H1 (cell line): ENCODE measurements at regions not wholly inside any gene's neighbourhood (a gene's known extent, or its start where the extent isn't known, plus 50 kb on each side); places are given as distances from the start of the nearest gene placed in this dataset.

ENCODE experiments used
- CTCF ChIA-PET: fragments of 300-600 bp; sonication (Branson Sonifier 250); formaldehyde crosslinking; loops from one replicate; lab custom pipeline; 2021; ENCODE audit not compliant: partially characterized antibody; lab: Charles Lee
- POLR2A ChIA-PET: fragments of 300-600 bp; sonication (Branson Sonifier 250); formaldehyde crosslinking; loops from one replicate; lab custom pipeline; 2021; ENCODE audit warnings: inconsistent platforms; ENCODE audit not compliant: partially characterized antibody; lab: Charles Lee
- DNase-seq, 2 experiments: peaks; one replicate each; pipeline versions ENCODE4 v3.0.0 to v3.0.0-alpha.2; 2010 to 2022; ENCODE audit warnings: low spot score in 2 of 2, low read depth in 1 of 2, mixed read lengths in 1 of 2
- FAIRE-seq: peaks from 2 replicates; lab custom pipeline; 2011; peaks lifted over from hg19 to GRCh38; lab: Jason Lieb, UNC
- H2AFZ ChIP-seq: 2 replicates; pipeline ENCODE4 v1.8.1; 2012; ENCODE audit warnings: low read length, inconsistent platforms
- H2AK5ac ChIP-seq: 2 replicates; pipeline ENCODE4 v1.6.1; 2013; ENCODE audit warnings: low read depth, low read length
- H2BK120ac ChIP-seq: replicated peaks from 2 replicates; pipeline ENCODE3; 2013; ENCODE audit warnings: low read depth, low read length, inconsistent platforms
- H2BK12ac ChIP-seq: 2 replicates; pipeline ENCODE4 v1.6.1; 2013; ENCODE audit warnings: low read depth, low read length
- H2BK15ac ChIP-seq: 2 replicates; pipeline ENCODE4 v1.6.1; 2013; ENCODE audit warnings: low read length
- H2BK20ac ChIP-seq: 2 replicates; pipeline ENCODE4 v1.6.1; 2013; ENCODE audit warnings: low read length
- H2BK5ac ChIP-seq: 2 replicates; pipeline ENCODE4 v1.6.1; 2013; ENCODE audit warnings: low read depth, low read length
- H3K14ac ChIP-seq: 2 replicates; pipeline ENCODE4 v1.6.1; 2013; ENCODE audit warnings: inconsistent platforms; ENCODE audit not compliant: insufficient read length
- H3K18ac ChIP-seq: 2 replicates; pipeline ENCODE4 v1.6.1; 2013; ENCODE audit warnings: low read length; ENCODE audit errors: extremely low read depth
- H3K23ac ChIP-seq: 2 replicates; pipeline ENCODE4 v1.6.1; 2013; ENCODE audit warnings: inconsistent platforms; ENCODE audit not compliant: insufficient read length
- H3K23me2 ChIP-seq: 2 replicates; pipeline ENCODE4 v1.6.1; 2013; ENCODE audit warnings: low read depth, low read length
- H3K27ac ChIP-seq: 2 replicates; pipeline ENCODE4 v1.6.1; 2011; ENCODE audit warnings: low read depth, low read length, inconsistent platforms
- H3K27me3 ChIP-seq, 4 experiments: replicated peaks in 1 of 4; 1 replicate in 1 of 4; 2 replicates in 3 of 4; pipeline versions ENCODE4 v1.6.1 to v1.8.1; 2011 to 2013; ENCODE audit warnings: low read length in 3 of 4, mild to moderate bottlenecking in 3 of 4, inconsistent platforms in 2 of 4, mixed read lengths in 2 of 4, moderate library complexity in 1 of 4; ENCODE audit not compliant: control insufficient read depth in 3 of 4, insufficient read depth in 3 of 4; ENCODE audit errors: extremely low read depth in 1 of 4
- H3K36me3 ChIP-seq, 4 experiments: 2 replicates each; pipeline versions ENCODE4 v1.6.1 to v1.8.1; 2011 to 2013; ENCODE audit warnings: mild to moderate bottlenecking in 4 of 4, low read length in 3 of 4, moderate library complexity in 2 of 4, control low read depth in 1 of 4, inconsistent platforms in 1 of 4; ENCODE audit not compliant: insufficient read depth in 4 of 4, control insufficient read depth in 2 of 4
- H3K4ac ChIP-seq: replicated peaks from 2 replicates; pipeline ENCODE3; 2013; ENCODE audit warnings: low read length, low read depth, mixed read lengths, inconsistent platforms; ENCODE audit not compliant: insufficient read length
- H3K4me1 ChIP-seq, 4 experiments: replicated peaks in 1 of 4; 1 replicate in 1 of 4; 2 replicates in 3 of 4; pipeline versions ENCODE4 v1.6.1 to v1.8.1; 2011 to 2013; ENCODE audit warnings: low read length in 3 of 4, inconsistent platforms in 2 of 4, mixed read lengths in 1 of 4; ENCODE audit not compliant: insufficient read depth in 4 of 4, control insufficient read depth in 3 of 4
- H3K4me2 ChIP-seq, 2 experiments: 2 replicates each; pipeline versions ENCODE4 v1.6.1 to v1.8.1; 2011 to 2013; ENCODE audit warnings: low read depth in 2 of 2, low read length in 2 of 2, control low read depth in 1 of 2, inconsistent platforms in 1 of 2, mild to moderate bottlenecking in 1 of 2; ENCODE audit not compliant: insufficient read depth in 1 of 2
- H3K4me3 ChIP-seq, 4 experiments: fragments of 200-600, 300-600 bp in 1 of 4; sonication (generic), shearing (Covaris generic), sonication (Bioruptor Twin) in 1 of 4; 2 replicates each; pipeline versions ENCODE4 v1.5.1 to v1.8.1; 2011 to 2016; ENCODE audit warnings: low read length in 4 of 4, low read depth in 3 of 4, control low read depth in 2 of 4, inconsistent platforms in 2 of 4, mild to moderate bottlenecking in 2 of 4, mixed read lengths in 1 of 4, moderate library complexity in 1 of 4; ENCODE audit not compliant: insufficient read depth in 2 of 4; ENCODE audit errors: extremely low read depth in 1 of 4
- H3K56ac ChIP-seq: replicated peaks from 2 replicates; pipeline ENCODE3; 2013; ENCODE audit warnings: low read depth, mild to moderate bottlenecking, mixed read lengths, low read length, inconsistent platforms; ENCODE audit not compliant: insufficient read length
- H3K79me1 ChIP-seq: 2 replicates; pipeline ENCODE4 v1.6.1; 2013; ENCODE audit warnings: low read depth, low read length, control low read depth
- H3K79me2 ChIP-seq, 2 experiments: 2 replicates each; pipeline versions ENCODE4 v1.6.1 to v1.8.1; 2012 to 2013; ENCODE audit warnings: low read length in 2 of 2, mild to moderate bottlenecking in 2 of 2, inconsistent platforms in 1 of 2; ENCODE audit not compliant: insufficient read depth in 2 of 2, control insufficient read depth in 1 of 2
- H3K9ac ChIP-seq, 4 experiments: replicated peaks in 1 of 4; 1 replicate in 1 of 4; 2 replicates in 3 of 4; pipeline versions ENCODE4 v1.6.1 to v1.8.1; 2011 to 2013; ENCODE audit warnings: low read depth in 3 of 4, low read length in 3 of 4, control low read depth in 2 of 4, mild to moderate bottlenecking in 2 of 4, moderate library complexity in 2 of 4, inconsistent platforms in 1 of 4; ENCODE audit errors: extremely low read depth in 1 of 4
- H3K9me3 ChIP-seq, 2 experiments: 2 replicates each; pipeline versions ENCODE4 v1.6.1 to v1.8.1; 2012 to 2013; ENCODE audit warnings: mild to moderate bottlenecking in 2 of 2, moderate library complexity in 2 of 2, control low read depth in 1 of 2, inconsistent platforms in 1 of 2, low read depth in 1 of 2, low read length in 1 of 2, mixed read lengths in 1 of 2; ENCODE audit not compliant: insufficient read depth in 2 of 2
- H4K20me1 ChIP-seq, 2 experiments: replicated peaks in 1 of 2; 2 replicates each; pipeline versions ENCODE3 to v1.8.1; 2011 to 2013; ENCODE audit warnings: inconsistent platforms in 2 of 2, low read length in 2 of 2, mild to moderate bottlenecking in 1 of 2; ENCODE audit not compliant: insufficient read depth in 2 of 2, control insufficient read depth in 1 of 2
- H4K5ac ChIP-seq: 2 replicates; pipeline ENCODE4 v1.6.1; 2013; ENCODE audit warnings: low read length, low read depth, mixed read lengths, inconsistent platforms; ENCODE audit not compliant: insufficient read length
- H4K8ac ChIP-seq: 2 replicates; pipeline ENCODE4 v1.8.0; 2013; ENCODE audit warnings: mild to moderate bottlenecking, moderate library complexity, low read length, inconsistent platforms; ENCODE audit not compliant: insufficient read depth; ENCODE audit errors: extremely low read depth
- H4K91ac ChIP-seq: replicated peaks from 2 replicates; pipeline ENCODE3; 2013; ENCODE audit warnings: low read length, mixed read lengths, inconsistent platforms; ENCODE audit not compliant: insufficient read length
- CBX5 ChIP-seq: fragments of 300-800, 300-1000 bp; sonication (generic); IDR thresholded peaks from 2 replicates; pipeline ENCODE4 v1.7.1; 2016; ENCODE audit warnings: antibody characterized with exemption, low read length, low read depth
- CBX8 ChIP-seq: fragments of 300-800, 300-1000 bp; sonication (generic); IDR thresholded peaks from 2 replicates; pipeline ENCODE4 v1.7.1; 2016; ENCODE audit warnings: low read depth, low read length, borderline replicate concordance
- FOSL1 ChIP-seq: IDR thresholded peaks from 2 replicates; pipeline ENCODE4 v1.6.1; 2011; ENCODE audit warnings: mild to moderate bottlenecking, low read depth, low read length, moderate library complexity; ENCODE audit not compliant: insufficient read depth
- GTF2F1 ChIP-seq: IDR thresholded peaks from 2 replicates; pipeline ENCODE4 v1.6.1; 2012; ENCODE audit warnings: low read depth, low read length, improper control_type of control experiment, borderline replicate concordance
- HDAC2 ChIP-seq, 2 experiments: fragments of 300-600 bp in 1 of 2; sonication (generic) in 1 of 2; IDR thresholded peaks; 2 replicates each; pipeline ENCODE4 v1.6.1; 2011 to 2012; ENCODE audit warnings: low read depth in 2 of 2, low read length in 2 of 2, mild to moderate bottlenecking in 2 of 2, moderate library complexity in 2 of 2, borderline replicate concordance in 1 of 2, inconsistent platforms in 1 of 2
- JUND ChIP-seq: IDR thresholded peaks from 2 replicates; pipeline ENCODE4 v1.6.1; 2011; ENCODE audit warnings: mild to moderate bottlenecking, improper control_type of control experiment, low read length
- KDM5A ChIP-seq: fragments of 200-600 bp; IDR thresholded peaks from 2 replicates; pipeline ENCODE4 v1.7.1; 2012; ENCODE audit warnings: mild to moderate bottlenecking, low read length, inconsistent platforms, mixed read lengths
- NRF1 ChIP-seq: IDR thresholded peaks from 2 replicates; pipeline ENCODE4 v1.6.1; 2011; ENCODE audit warnings: mild to moderate bottlenecking, low read depth, low read length, improper control_type of control experiment
- POLR2A ChIP-seq, 2 experiments: IDR thresholded peaks; 1 replicate in 1 of 2; 2 replicates in 1 of 2; pipeline ENCODE4 v1.6.1; 2011; ENCODE audit warnings: low read depth in 2 of 2, low read length in 2 of 2, mild to moderate bottlenecking in 2 of 2; ENCODE audit errors: control extremely low read depth in 1 of 2
- RNF2 ChIP-seq: fragments of 200-900, 300-1000 bp; sonication (generic); IDR thresholded peaks from 2 replicates; pipeline ENCODE4 v1.7.1; 2016; ENCODE audit warnings: borderline replicate concordance, low read depth, mild to moderate bottlenecking, antibody characterized with exemption, low read length; ENCODE audit not compliant: poor library complexity, severe bottlenecking; ENCODE audit errors: missing control alignments
- SP2 ChIP-seq: IDR thresholded peaks from 2 replicates; pipeline ENCODE4 v1.6.1; 2012; ENCODE audit warnings: mild to moderate bottlenecking, low read length, inconsistent platforms
- SRF ChIP-seq: IDR thresholded peaks from 2 replicates; pipeline ENCODE4 v1.6.1; 2011; ENCODE audit warnings: mild to moderate bottlenecking, low read depth, low read length, moderate library complexity
- WGBS, 2 experiments: shearing (Covaris generic) in 1 of 2; methylation state at CpG; one replicate each; pipeline versions ENCODE4 v1.1.6 to v1.1.7; 2013 to 2015; ENCODE audit warnings: low lambda C conversion rate in 2 of 2, mixed read lengths in 2 of 2, inconsistent platforms in 1 of 2, low coverage in 1 of 2, missing lambda C conversion rate in 1 of 2; ENCODE audit not compliant: insufficient replicate concordance in 2 of 2, insufficient coverage in 1 of 2, insufficient read length in 1 of 2; ENCODE audit errors: extremely low coverage in 1 of 2, missing lambda C conversion rate in 1 of 2; 5-methylcytosine and 5-hydroxymethylcytosine counted together
- TF ChIP-seq, protein P1 (sequence below): IDR thresholded peaks from 2 replicates; pipeline ENCODE4 v1.6.1; 2012; ENCODE audit warnings: inconsistent platforms

DNA sequence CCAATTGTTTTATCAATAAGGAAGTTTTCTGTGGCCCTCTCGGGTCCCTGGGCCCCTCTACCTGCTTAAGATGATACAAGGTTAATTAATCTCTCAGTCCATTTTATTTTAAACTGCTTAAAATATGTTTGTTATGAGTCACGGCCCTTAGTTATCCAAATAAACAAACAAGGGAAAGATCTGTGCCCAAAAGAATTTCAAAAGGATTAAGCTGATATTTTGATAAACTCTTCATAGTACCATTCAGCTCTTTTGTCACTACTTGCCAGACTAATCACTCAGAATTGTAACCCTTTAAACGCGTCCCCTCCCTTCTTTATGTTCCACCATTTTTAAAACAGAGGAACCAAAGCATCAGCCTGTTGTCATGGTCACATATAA, 144.7 kb upstream of the STK17B start:
- H3K4me2 ChIP-seq, result no peak overlapping the region
- ChIA-PET POLR2A (no interaction called here), CTCF (interaction anchor here (1.3 to 3.3 kb wide), 3 partner anchors 11 to 247 kb away, joined by 3 to 21 read pairs (median 4); partner anchors contain the start of gene DNAH7)
- H4K8ac ChIP-seq, result no peak overlapping the region
- no peak overlapping the region for H3K56ac ChIP-seq
- DNase-seq, result no peak
- no peak overlapping the region for H3K9ac ChIP-seq
- WGBS, 2 experiments, result 88% methylated on average over 4 of the region's 4 CpGs; no CpG with 5 or more reads in 1 of the 2 experiments
- no peaks in the 10 kb centered on the region for H4K20me1 ChIP-seq
- H3K4me1 ChIP-seq, result no peaks in the 10 kb centered on the region
- H2BK5ac ChIP-seq, result no peak overlapping the region
- no peaks in the 10 kb centered on the region for H3K23me2 ChIP-seq
- no peak overlapping the region for H3K14ac ChIP-seq
- H2AFZ ChIP-seq, result no peak overlapping the region
- no peak overlapping the region for H3K18ac ChIP-seq
- H3K79me2 ChIP-seq, result no peaks in the 10 kb centered on the region
- no peak for FAIRE-seq
- no peak overlapping the region for H4K91ac ChIP-seq
- no peak overlapping the region for H3K4me3 ChIP-seq
- H2BK12ac ChIP-seq, result no peak overlapping the region
- no peaks in the 10 kb centered on the region for H3K79me1 ChIP-seq
- H3K36me3 ChIP-seq, result no peaks in the 10 kb centered on the region
- no peak overlapping the region for H2BK120ac ChIP-seq
- H3K4ac ChIP-seq, result no peak overlapping the region
- no peak overlapping the region for H2BK15ac ChIP-seq
- H3K23ac ChIP-seq, result no peak overlapping the region
- H3K27ac ChIP-seq, result no peak overlapping the region
- H2AK5ac ChIP-seq, result no peak overlapping the region
- no peaks in the 10 kb centered on the region for H3K9me3 ChIP-seq
- no peak overlapping the region for H4K5ac ChIP-seq
- no peaks in the 10 kb centered on the region for H3K27me3 ChIP-seq
- H2BK20ac ChIP-seq, result no peak overlapping the region
- TF ChIP-seq SP2, result no peak
- no peak for TF ChIP-seq POLR2A (IDR thresholded peaks at IDR 0.05; ENCODE audit: control extremely low read depth in 1 of 2, low read depth in 2 of 2, low read length in 2 of 2)
- TF ChIP-seq RNF2, result no peak
- no peak for TF ChIP-seq SRF
- TF ChIP-seq, protein P1, sequence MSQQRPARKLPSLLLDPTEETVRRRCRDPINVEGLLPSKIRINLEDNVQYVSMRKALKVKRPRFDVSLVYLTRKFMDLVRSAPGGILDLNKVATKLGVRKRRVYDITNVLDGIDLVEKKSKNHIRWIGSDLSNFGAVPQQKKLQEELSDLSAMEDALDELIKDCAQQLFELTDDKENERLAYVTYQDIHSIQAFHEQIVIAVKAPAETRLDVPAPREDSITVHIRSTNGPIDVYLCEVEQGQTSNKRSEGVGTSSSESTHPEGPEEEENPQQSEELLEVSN, result no peak
- no peak for TF ChIP-seq HDAC2 (IDR thresholded peaks at IDR 0.05; ENCODE audit: borderline replicate concordance in 1 of 2, low read depth in 2 of 2, low read length in 2 of 2)
- TF ChIP-seq FOSL1, result no peak
- TF ChIP-seq CBX5, result no peak
- no peak for TF ChIP-seq KDM5A
- TF ChIP-seq CBX8, result no peak
- TF ChIP-seq NRF1, result no peak
- no peak for TF ChIP-seq JUND
- no peak for TF ChIP-seq GTF2F1
